Panc1 (cell line): ENCODE measurements at regions not wholly inside any gene's neighbourhood (a gene's known extent, or its start where the extent isn't known, plus 50 kb on each side); places are given as distances from the start of the nearest gene placed in this dataset.

ENCODE experiments used
- ATAC-seq: fragments of 200-7000 bp; cut with Tn5 transposase; 2 replicates; pipeline ENCODE4 v1.9.1; 2020; ENCODE audit warnings: mild to moderate bottlenecking, moderate library complexity
- BruUV-seq: library from RNA; stranded (reverse); fragments of 400-500 nt; replicated peaks from 2 replicates; lab custom pipeline; 2021; lab: Mats Ljungman, UMichigan
- CTCF ChIA-PET: fragments of 300-600 bp; sonication (Branson Sonifier 250); formaldehyde crosslinking; loops from one replicate; lab custom pipeline; 2022; ENCODE audit warnings: antibody characterized with exemption; lab: Charles Lee
- POLR2A ChIA-PET: fragments of 300-600 bp; sonication (Branson Sonifier 250); formaldehyde crosslinking; loops from one replicate; lab custom pipeline; 2022; ENCODE audit warnings: antibody characterized with exemption; lab: Charles Lee
- DNase-seq: peaks from one replicate; pipeline ENCODE4 v3.0.0-alpha.2; 2010; ENCODE audit warnings: low read depth, low spot score
- H3K27ac ChIP-seq: 2 replicates; pipeline ENCODE4 v1.5.1; 2011; ENCODE audit warnings: mild to moderate bottlenecking, low read length, inconsistent platforms
- H3K27me3 ChIP-seq: fragments of 200-500 bp; sonication (Bioruptor generic); 2 replicates; pipeline ENCODE4 v1.6.0; 2014; ENCODE audit warnings: low read length, inconsistent platforms; ENCODE audit not compliant: control insufficient read depth, insufficient read depth
- H3K36me3 ChIP-seq: fragments of 200-500 bp; sonication (Bioruptor generic); 2 replicates; pipeline ENCODE4 v1.5.1; 2014; ENCODE audit warnings: inconsistent platforms, mild to moderate bottlenecking, low read length, moderate library complexity; ENCODE audit not compliant: control insufficient read depth, insufficient read depth
- H3K4me1 ChIP-seq: 2 replicates; pipeline ENCODE4 v1.5.1; 2011; ENCODE audit warnings: inconsistent platforms, mild to moderate bottlenecking, low read length, moderate library complexity; ENCODE audit not compliant: control insufficient read depth, insufficient read depth
- H3K4me3 ChIP-seq, 2 experiments: 2 replicates each; pipeline ENCODE4 v1.5.1; 2011 to 2012; ENCODE audit warnings: low read depth in 2 of 2, low read length in 2 of 2, mild to moderate bottlenecking in 2 of 2, inconsistent platforms in 1 of 2, moderate library complexity in 1 of 2
- H3K9me3 ChIP-seq: fragments of 200-500 bp; sonication (Bioruptor generic); 2 replicates; pipeline ENCODE4 v1.5.1; 2014; ENCODE audit warnings: low read depth, mild to moderate bottlenecking, inconsistent platforms, low read length, moderate library complexity; ENCODE audit not compliant: control insufficient read depth, insufficient read depth
- POLR2AphosphoS5 ChIP-seq: IDR thresholded peaks from 2 replicates; pipeline ENCODE4 v1.6.1; 2012; ENCODE audit warnings: mild to moderate bottlenecking, low read depth, low read length, moderate library complexity
- REST ChIP-seq, 2 experiments: IDR thresholded peaks; 2 replicates each; pipeline ENCODE4 v1.6.1; 2011 to 2012; ENCODE audit warnings: low read depth in 2 of 2, control low read depth in 1 of 2, low read length in 1 of 2, mild to moderate bottlenecking in 1 of 2, moderate library complexity in 1 of 2; ENCODE audit not compliant: insufficient read depth in 1 of 2
- SIN3A ChIP-seq: IDR thresholded peaks from 2 replicates; pipeline ENCODE4 v1.6.1; 2012; ENCODE audit warnings: low read depth, mild to moderate bottlenecking, low read length, moderate library complexity, borderline replicate concordance; ENCODE audit not compliant: insufficient read depth
- TCF7L2 ChIP-seq: IDR thresholded peaks from 2 replicates; pipeline ENCODE4 v1.6.1; 2011; ENCODE audit warnings: mild to moderate bottlenecking, low read depth, low read length, inconsistent platforms
- in situ Hi-C: cut with HindIII; loops from 2 replicates; pipeline ENCODE4 v1.10.0; 2016; ENCODE audit warnings: low sequenced_read_pairs, low pct_unique_long_range_greater_than_20kb
- intact Hi-C: fragments of 100-400 bp; cut with micrococcal nuclease; formaldehyde crosslinking; loops from one replicate; pipeline ENCODE4 v1.10.0; 2022; ENCODE audit not compliant: unreplicated experiment
- TF ChIP-seq, protein P1 (sequence below): fragments of 450-650 bp; IDR thresholded peaks from 2 replicates; pipeline ENCODE4 v1.5.1; 2017; ENCODE audit warnings: mild to moderate bottlenecking

DNA sequence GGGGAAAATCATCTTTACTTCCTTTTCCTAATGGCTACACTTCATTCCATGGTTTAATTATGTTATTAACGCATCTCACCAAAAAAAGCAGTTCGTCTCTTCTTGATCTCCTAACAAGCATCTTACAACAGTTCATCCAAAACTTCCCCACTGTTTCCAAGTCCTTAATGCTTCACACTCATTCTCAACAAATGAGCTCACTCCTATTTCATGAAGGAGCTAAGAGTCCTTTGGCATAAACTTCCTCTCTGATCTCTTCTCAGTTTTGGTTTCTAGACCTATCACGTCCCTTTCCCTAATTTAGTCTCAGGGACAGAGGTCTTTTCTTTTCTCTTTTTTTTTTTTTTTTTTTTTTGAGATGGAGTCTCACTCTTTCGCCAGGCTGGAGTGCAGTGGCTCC lies 205.9 kb upstream of the SLC39A10 start:
- POLR2A ChIA-PET: no interaction called here
- no peaks in the 10 kb centered on the region for H3K36me3 ChIP-seq
- no peak overlapping the region for H3K27ac ChIP-seq
- no peaks in the 10 kb centered on the region for H3K4me1 ChIP-seq
- TF ChIP-seq TCF7L2 (no peak), REST (IDR thresholded peaks at IDR 0.05; ENCODE audit: insufficient read depth in 1 of 2, low read depth in 2 of 2, low read length in 1 of 2) (no peak), SIN3A (no peak), POLR2AphosphoS5 (no peak)
- TF ChIP-seq, protein P1, sequence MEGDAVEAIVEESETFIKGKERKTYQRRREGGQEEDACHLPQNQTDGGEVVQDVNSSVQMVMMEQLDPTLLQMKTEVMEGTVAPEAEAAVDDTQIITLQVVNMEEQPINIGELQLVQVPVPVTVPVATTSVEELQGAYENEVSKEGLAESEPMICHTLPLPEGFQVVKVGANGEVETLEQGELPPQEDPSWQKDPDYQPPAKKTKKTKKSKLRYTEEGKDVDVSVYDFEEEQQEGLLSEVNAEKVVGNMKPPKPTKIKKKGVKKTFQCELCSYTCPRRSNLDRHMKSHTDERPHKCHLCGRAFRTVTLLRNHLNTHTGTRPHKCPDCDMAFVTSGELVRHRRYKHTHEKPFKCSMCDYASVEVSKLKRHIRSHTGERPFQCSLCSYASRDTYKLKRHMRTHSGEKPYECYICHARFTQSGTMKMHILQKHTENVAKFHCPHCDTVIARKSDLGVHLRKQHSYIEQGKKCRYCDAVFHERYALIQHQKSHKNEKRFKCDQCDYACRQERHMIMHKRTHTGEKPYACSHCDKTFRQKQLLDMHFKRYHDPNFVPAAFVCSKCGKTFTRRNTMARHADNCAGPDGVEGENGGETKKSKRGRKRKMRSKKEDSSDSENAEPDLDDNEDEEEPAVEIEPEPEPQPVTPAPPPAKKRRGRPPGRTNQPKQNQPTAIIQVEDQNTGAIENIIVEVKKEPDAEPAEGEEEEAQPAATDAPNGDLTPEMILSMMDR: no peak
- H3K4me3 ChIP-seq: no peak overlapping the region
- no peak for DNase-seq
- intact Hi-C loops (no loop called here), in situ Hi-C loops (no loop called here)
- H3K27me3 ChIP-seq: no peaks in the 10 kb centered on the region
- BruUV-seq: no TSS peak
- no peaks in the 10 kb centered on the region for H3K9me3 ChIP-seq
- ATAC-seq: no peak
- CTCF ChIA-PET: no interaction called here

DNA sequence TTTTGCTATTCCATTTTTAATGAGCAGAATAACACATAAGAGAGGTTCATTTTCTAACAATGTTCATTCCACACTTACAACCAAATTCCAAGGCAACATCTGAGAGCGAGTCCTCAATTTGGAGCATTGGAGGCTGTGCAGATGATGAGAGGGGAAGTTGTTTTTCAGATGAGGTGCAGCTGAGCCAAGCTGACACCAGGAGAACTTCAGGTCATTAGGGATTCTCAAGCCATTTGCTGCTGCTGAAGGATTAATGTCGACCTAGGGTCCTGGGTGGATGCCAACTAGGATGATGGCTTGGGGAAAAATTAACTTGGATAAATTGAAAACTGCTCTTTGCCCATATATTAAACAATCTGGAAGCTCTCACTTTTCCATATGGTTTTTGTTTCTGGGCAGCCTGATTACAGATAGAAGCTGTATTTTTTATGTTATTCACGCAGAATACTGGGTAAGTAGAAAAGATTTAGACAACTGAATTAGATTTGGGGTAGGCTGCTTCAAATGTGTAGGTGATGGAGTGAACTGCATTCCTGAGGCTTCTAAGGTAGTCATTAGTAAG lies 206.4 kb upstream of the SLC39A10 start:
- no peaks in the 10 kb centered on the region for H3K9me3 ChIP-seq
- no peaks in the 10 kb centered on the region for H3K4me1 ChIP-seq
- H3K27ac ChIP-seq: no peak overlapping the region
- in situ Hi-C loops (no loop called here), intact Hi-C loops (no loop called here)
- DNase-seq (no peak), ATAC-seq (no peak)
- H3K27me3 ChIP-seq: no peaks in the 10 kb centered on the region
- TF ChIP-seq, protein P1: no peak
- no peak for TF ChIP-seq SIN3A
- no peak for TF ChIP-seq TCF7L2
- no peak for TF ChIP-seq REST (IDR thresholded peaks at IDR 0.05; ENCODE audit: insufficient read depth in 1 of 2, low read depth in 2 of 2, low read length in 1 of 2)
- TF ChIP-seq POLR2AphosphoS5: no peak
- POLR2A ChIA-PET: no interaction called here
- H3K4me3 ChIP-seq: no peak overlapping the region
- CTCF ChIA-PET: no interaction called here
- no TSS peak for BruUV-seq
- no peaks in the 10 kb centered on the region for H3K36me3 ChIP-seq
